Stimulated activated memory B cell treated with anti-CD40 and anti-IgM and Interleukin-4, amounts not matched to agents 10 μg/mL and 1 μg/mL and 100 μg/mL, for 72 hours (primary cell): ENCODE measurements at regions not wholly inside any gene's neighbourhood (a gene's known extent, or its start where the extent isn't known, plus 50 kb on each side); places are given as distances from the start of the nearest gene placed in this dataset.

Experiments
- ATAC-seq: fragments of 150-1000 bp; cut with Tn5 transposase; 2 replicates; pipeline ENCODE4 v1.10.0; 2021
- H3K27ac Mint-ChIP-seq: one replicate; pipeline ENCODE4 v1.8.0; 2022; ENCODE audit warnings: mild to moderate bottlenecking, mixed read lengths
- H3K27me3 Mint-ChIP-seq: one replicate; pipeline ENCODE4 v1.8.0; 2022; ENCODE audit warnings: mixed read lengths
- H3K36me3 Mint-ChIP-seq: one replicate; pipeline ENCODE4 v1.8.0; 2022; ENCODE audit warnings: mixed read lengths
- H3K4me1 Mint-ChIP-seq: one replicate; pipeline ENCODE4 v1.8.0; 2022; ENCODE audit warnings: mixed read lengths
- H3K4me3 Mint-ChIP-seq: one replicate; pipeline ENCODE4 v1.8.0; 2022; ENCODE audit warnings: mild to moderate bottlenecking, moderate library complexity, mixed read lengths
- H3K9me3 Mint-ChIP-seq: one replicate; pipeline ENCODE4 v1.8.0; 2022; ENCODE audit warnings: mixed read lengths

DNA sequence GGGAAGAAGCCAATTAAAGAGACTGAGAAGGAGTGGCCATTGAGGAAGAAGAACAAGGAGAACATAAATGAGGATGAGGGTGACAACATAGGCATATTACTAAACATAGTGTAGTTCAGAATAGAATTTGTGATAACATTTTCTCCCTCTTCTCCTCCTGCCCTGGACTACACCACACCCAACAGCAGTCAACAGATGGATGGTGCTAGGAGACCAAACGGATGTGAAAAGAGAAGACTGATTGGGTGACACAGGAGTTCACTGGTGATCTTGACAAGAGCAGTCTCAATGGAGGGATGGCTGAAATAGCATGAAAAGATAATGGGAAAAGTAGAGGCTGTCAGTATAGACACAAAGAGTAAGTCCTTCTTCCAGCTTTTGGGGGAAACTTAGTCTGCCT lies 226.5 kb upstream of the FGF13 start:
- no peaks in the 10 kb centered on the region for H3K4me1 Mint-ChIP-seq
- no peak for ATAC-seq
- no peak overlapping the region for H3K4me3 Mint-ChIP-seq
- H3K9me3 Mint-ChIP-seq, result no peaks in the 10 kb centered on the region
- H3K27me3 Mint-ChIP-seq, result no peaks in the 10 kb centered on the region
- no peak overlapping the region for H3K27ac Mint-ChIP-seq
- no peaks in the 10 kb centered on the region for H3K36me3 Mint-ChIP-seq

- H3K27me3 Mint-ChIP-seq, result no peaks in the 10 kb centered on the region
- H3K9me3 Mint-ChIP-seq, result no peaks in the 10 kb centered on the region
- H3K4me3 Mint-ChIP-seq, result no peak overlapping the region
- no peaks in the 10 kb centered on the region for H3K36me3 Mint-ChIP-seq
- no peaks in the 10 kb centered on the region for H3K4me1 Mint-ChIP-seq
- H3K27ac Mint-ChIP-seq, result no peak overlapping the region
- ATAC-seq, result no peak
Measured at GRCh38 chrX:138931212-138931611, 219.7 kb upstream of the FGF13 start.

DNA sequence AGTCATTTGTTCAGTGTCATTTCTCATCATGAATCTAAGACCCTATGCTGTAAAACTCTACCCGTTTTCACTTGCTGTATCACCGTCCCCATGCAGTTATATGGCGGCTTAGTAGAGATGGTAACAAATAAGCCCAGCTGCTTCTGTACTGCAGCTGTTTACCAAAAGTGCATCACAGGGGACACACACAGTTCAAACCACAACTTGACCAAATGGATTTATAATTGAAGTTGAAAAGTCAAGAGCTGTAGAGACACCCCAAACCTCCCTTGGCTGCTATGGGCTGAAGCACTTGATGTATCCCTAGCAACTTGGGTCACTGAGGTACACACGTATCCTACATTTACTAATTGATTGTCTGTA lies 219.0 kb upstream of the FGF13 start:
- Mint-ChIP-seq H3K27me3 (no peaks in the 10 kb centered on the region), H3K27ac (no peak overlapping the region), H3K36me3 (no peaks in the 10 kb centered on the region), H3K9me3 (no peaks in the 10 kb centered on the region), H3K4me3 (no peak overlapping the region), H3K4me1 (no peaks in the 10 kb centered on the region)
- ATAC-seq, result no peak

DNA sequence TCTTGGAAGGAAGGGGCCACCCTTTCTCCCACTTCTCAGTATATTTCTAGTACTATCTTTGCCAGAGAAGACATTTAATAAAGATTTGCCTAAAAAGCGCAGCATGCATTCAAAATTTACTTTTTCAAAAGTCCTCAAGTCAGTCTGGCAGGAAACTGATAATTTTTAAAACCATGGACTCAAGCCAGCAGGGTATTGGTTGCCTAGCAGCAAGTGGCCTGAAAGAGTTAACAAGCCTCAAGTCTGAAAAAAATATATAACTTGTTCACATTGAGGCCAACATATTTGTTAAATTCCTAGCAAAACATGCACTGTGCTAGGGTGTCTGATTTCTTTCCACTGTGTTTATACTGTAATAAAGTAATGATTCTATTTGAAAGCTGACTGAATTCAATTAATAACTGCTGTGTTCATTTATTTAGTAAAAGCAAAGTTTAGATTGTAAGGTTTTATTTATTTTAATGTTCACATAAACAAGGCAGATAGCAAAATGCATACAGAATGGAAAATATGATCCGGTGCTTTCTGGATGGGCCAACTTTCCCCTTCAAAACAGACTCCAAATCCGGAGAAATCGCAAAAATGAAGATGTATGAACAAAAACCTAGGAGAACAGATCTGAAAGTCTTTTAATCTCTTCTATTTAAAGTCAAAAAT lies 218.5 kb upstream of the FGF13 start:
- H3K9me3 Mint-ChIP-seq, result no peaks in the 10 kb centered on the region
- no peak overlapping the region for H3K4me3 Mint-ChIP-seq
- H3K36me3 Mint-ChIP-seq, result no peaks in the 10 kb centered on the region
- H3K27ac Mint-ChIP-seq, result no peak overlapping the region
- H3K4me1 Mint-ChIP-seq, result no peaks in the 10 kb centered on the region
- no peak for ATAC-seq
- H3K27me3 Mint-ChIP-seq, result no peaks in the 10 kb centered on the region

DNA sequence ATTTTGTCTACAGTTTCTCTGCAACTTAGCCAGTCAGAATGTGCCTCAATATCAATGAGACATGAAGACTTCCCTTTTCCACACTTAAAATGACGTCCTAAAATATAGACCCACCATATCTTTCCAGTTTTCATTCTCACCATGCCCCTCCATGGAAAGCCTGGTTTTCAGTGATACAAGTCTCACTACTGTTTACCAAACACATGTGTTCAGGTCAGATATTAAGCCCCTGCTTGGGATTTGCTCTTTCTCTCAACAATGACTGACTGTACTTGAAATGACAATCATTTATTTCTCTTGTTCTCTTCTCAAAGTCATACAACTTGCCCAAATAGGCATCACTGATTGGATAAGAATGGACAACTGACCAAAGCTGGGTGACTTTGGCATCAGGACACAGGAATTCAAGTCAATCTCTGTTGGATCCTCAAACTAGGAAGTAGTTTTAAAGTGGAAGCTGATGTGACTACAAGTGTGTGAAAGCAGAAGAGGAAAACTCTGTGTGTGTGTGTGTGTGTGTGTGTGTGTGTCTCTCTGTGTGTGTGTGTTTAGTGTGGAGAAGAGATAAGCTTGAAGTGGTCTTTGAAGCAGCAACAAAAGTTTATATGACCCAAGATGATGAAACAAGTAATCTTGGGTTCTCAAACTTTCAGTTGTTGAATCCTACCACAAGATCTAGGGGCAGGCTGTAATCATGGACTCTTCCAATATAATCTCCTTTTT lies 217.4 kb upstream of the FGF13 start:
- H3K27ac Mint-ChIP-seq, result no peak overlapping the region
- ATAC-seq, result no peak

DNA sequence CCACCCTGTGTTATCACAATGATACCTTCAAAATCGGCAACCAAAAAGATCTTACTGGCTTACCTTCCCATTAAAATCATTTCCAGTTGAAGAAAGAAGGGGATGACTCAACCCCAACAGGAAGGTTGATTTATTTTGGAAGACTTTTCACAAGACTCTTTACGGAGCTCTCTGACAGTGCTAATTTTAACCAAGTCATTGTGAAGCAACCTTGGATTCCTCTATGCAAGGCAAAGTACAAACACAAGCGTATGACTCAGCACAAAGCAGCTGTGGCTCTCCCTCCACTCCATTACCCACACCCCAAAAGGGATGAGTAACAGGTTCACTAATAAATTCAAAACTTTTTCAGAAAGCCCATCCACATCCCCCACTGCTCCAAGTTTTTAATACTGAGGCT lies 213.8 kb upstream of the FGF13 start:
- Mint-ChIP-seq H3K27ac (no peak overlapping the region), H3K4me3 (no peak overlapping the region), H3K9me3 (no peaks in the 10 kb centered on the region), H3K27me3 (no peaks in the 10 kb centered on the region), H3K4me1 (no peaks in the 10 kb centered on the region), H3K36me3 (no peaks in the 10 kb centered on the region)
- ATAC-seq, result no peak

More for the DNA sequence above, 217.4 kb upstream of the FGF13 start:
- Mint-ChIP-seq H3K36me3 (no peaks in the 10 kb centered on the region), H3K27me3 (no peaks in the 10 kb centered on the region), H3K9me3 (no peaks in the 10 kb centered on the region), H3K4me1 (no peaks in the 10 kb centered on the region), H3K4me3 (no peak overlapping the region)

GRCh38 chrX:138923805-138924204 lies 212.3 kb upstream of the FGF13 start:
- no peaks in the 10 kb centered on the region for H3K4me1 Mint-ChIP-seq
- H3K4me3 Mint-ChIP-seq, result no peak overlapping the region
- H3K36me3 Mint-ChIP-seq, result no peaks in the 10 kb centered on the region
- ATAC-seq, result no peak
- H3K27me3 Mint-ChIP-seq, result no peaks in the 10 kb centered on the region
- no peak overlapping the region for H3K27ac Mint-ChIP-seq
- H3K9me3 Mint-ChIP-seq, result no peaks in the 10 kb centered on the region

DNA sequence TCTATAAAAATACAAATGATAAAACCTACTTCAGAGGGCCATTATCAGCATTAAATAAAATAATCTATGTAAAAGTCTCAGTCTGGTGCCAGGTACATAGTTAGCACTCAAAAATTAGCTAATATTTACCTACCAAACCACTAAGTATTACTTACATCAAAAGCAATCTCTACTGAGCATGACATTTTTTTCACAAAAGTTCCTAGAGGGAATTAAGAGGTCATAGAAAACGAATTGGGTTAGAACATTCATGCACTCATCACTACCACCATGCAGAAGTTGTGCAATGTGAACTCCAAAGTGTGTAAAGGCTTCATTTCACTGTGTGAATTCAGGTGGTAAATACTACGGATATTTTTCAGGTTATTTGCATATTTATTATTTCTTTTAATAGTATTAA lies 209.5 kb upstream of the FGF13 start:
- ATAC-seq, result no peak
- Mint-ChIP-seq H3K27ac (no peak overlapping the region), H3K4me3 (no peak overlapping the region), H3K27me3 (no peaks in the 10 kb centered on the region), H3K36me3 (no peaks in the 10 kb centered on the region), H3K9me3 (no peaks in the 10 kb centered on the region), H3K4me1 (no peaks in the 10 kb centered on the region)

DNA sequence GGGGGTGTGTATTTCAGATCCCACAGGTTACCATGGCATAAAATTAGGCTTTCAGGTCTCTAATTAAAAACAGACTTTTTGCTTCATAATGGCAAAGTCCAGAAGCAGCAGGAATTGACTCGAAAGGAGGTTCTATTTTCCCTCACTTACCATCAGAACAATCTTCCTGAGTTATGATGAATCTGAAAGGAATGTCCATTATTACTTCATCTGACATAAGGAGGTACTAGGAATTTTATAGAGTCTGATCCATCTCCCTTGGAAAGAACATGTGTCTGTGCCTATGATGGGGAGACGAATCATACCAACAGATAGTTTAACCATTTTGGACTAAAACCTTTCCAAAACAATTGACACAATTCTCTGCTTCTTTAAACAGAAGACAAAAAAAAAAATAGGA lies 206.3 kb upstream of the FGF13 start:
- Mint-ChIP-seq H3K36me3 (no peaks in the 10 kb centered on the region), H3K27ac (no peak overlapping the region), H3K4me1 (no peaks in the 10 kb centered on the region), H3K4me3 (no peak overlapping the region), H3K27me3 (no peaks in the 10 kb centered on the region), H3K9me3 (no peaks in the 10 kb centered on the region)
- no peak for ATAC-seq

GRCh38 chrX:138914767-138915166 lies 203.2 kb upstream of the FGF13 start:
- no peaks in the 10 kb centered on the region for H3K9me3 Mint-ChIP-seq
- no peaks in the 10 kb centered on the region for H3K36me3 Mint-ChIP-seq
- ATAC-seq, result no peak
- H3K27ac Mint-ChIP-seq, result no peak overlapping the region
- H3K4me1 Mint-ChIP-seq, result no peaks in the 10 kb centered on the region
- H3K4me3 Mint-ChIP-seq, result no peak overlapping the region
- no peaks in the 10 kb centered on the region for H3K27me3 Mint-ChIP-seq

GRCh38 chrX:138908577-138908976 lies 197.1 kb upstream of the FGF13 start:
- no peaks in the 10 kb centered on the region for H3K27me3 Mint-ChIP-seq
- H3K36me3 Mint-ChIP-seq, result no peaks in the 10 kb centered on the region

GRCh38 chrX:138897621-138898492 lies 186.3 kb upstream of the FGF13 start:
- Mint-ChIP-seq H3K36me3 (no peaks in the 10 kb centered on the region), H3K27ac (no peak overlapping the region), H3K4me1 (no peaks in the 10 kb centered on the region), H3K27me3 (no peaks in the 10 kb centered on the region), H3K4me3 (no peak overlapping the region), H3K9me3 (no peaks in the 10 kb centered on the region)
- ATAC-seq, result no peak

More at GRCh38 chrX:138908577-138908976, 197.1 kb upstream of the FGF13 start:
- Mint-ChIP-seq H3K4me3 (no peak overlapping the region), H3K9me3 (no peaks in the 10 kb centered on the region), H3K4me1 (no peaks in the 10 kb centered on the region), H3K27ac (no peak overlapping the region)
- ATAC-seq, result no peak

- no peak for ATAC-seq
- Mint-ChIP-seq H3K36me3 (no peaks in the 10 kb centered on the region), H3K4me1 (no peaks in the 10 kb centered on the region), H3K27me3 (no peaks in the 10 kb centered on the region), H3K27ac (no peak overlapping the region), H3K4me3 (no peak overlapping the region), H3K9me3 (no peaks in the 10 kb centered on the region)
Measured at GRCh38 chrX:138890491-138890890, 179.0 kb upstream of the FGF13 start.

- H3K27me3 Mint-ChIP-seq, result no peaks in the 10 kb centered on the region
- H3K36me3 Mint-ChIP-seq, result no peaks in the 10 kb centered on the region
- no peak overlapping the region for H3K4me3 Mint-ChIP-seq
- no peak for ATAC-seq
- no peak overlapping the region for H3K27ac Mint-ChIP-seq
- H3K4me1 Mint-ChIP-seq, result no peaks in the 10 kb centered on the region
- H3K9me3 Mint-ChIP-seq, result no peaks in the 10 kb centered on the region
Measured at GRCh38 chrX:138889149-138889548, 177.6 kb upstream of the FGF13 start.

DNA sequence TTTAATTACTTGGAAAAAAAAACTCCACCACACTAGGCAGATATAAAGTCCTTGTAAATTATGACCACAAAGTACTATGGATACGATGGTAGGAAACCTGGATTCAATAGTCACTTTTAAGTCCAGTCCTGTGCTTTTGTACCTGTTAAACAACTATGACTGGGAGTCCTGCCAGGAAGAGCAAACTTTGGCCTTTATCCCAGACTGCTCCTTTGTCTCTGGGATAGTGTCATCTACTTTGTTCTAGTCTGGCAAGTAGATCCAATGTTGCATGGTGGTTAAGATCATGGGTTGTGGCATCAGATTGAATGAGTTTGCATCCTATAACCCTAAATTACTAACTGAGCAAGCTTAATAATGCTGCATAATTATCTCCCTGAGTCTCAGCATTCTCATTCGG lies 175.3 kb upstream of the FGF13 start:
- H3K36me3 Mint-ChIP-seq, result no peaks in the 10 kb centered on the region
- no peak overlapping the region for H3K27ac Mint-ChIP-seq
- peaks cover under 1% of the 10 kb centered on the region for H3K9me3 Mint-ChIP-seq
- H3K4me3 Mint-ChIP-seq, result no peak overlapping the region
- H3K4me1 Mint-ChIP-seq, result no peaks in the 10 kb centered on the region
- H3K27me3 Mint-ChIP-seq, result no peaks in the 10 kb centered on the region
- no peak for ATAC-seq

DNA sequence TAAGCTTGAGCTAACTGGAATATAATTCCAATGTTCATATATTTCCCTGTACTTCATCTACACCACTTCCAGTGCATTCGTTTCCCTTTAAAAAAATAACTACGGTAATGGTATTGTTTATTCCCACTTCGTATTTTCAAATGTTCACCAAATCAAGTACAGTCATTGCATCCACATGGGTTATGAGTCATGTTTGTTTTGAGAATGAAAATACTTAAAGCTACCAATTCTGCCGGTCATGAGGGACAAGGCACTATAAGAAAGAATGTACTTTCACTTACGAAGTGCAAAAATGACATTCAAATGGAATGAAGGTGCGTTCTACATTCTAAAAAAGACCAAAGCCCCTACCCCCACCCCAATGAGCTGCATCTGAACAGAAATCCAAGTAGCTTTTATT lies 174.4 kb upstream of the FGF13 start:
- no peaks in the 10 kb centered on the region for H3K36me3 Mint-ChIP-seq
- no peak overlapping the region for H3K27ac Mint-ChIP-seq
- H3K4me1 Mint-ChIP-seq, result no peaks in the 10 kb centered on the region
- H3K27me3 Mint-ChIP-seq, result no peaks in the 10 kb centered on the region
- no peak overlapping the region for H3K4me3 Mint-ChIP-seq
- H3K9me3 Mint-ChIP-seq, result peaks cover 3% of the 10 kb centered on the region
- no peak for ATAC-seq
